GM13976 (cell line): ENCODE measurements at regions not wholly inside any gene's neighbourhood (a gene's known extent, or its start where the extent isn't known, plus 50 kb on each side); places are given as distances from the start of the nearest gene placed in this dataset.

ENCODE experiments used
- DNase-seq: peaks from one replicate; pipeline ENCODE4 v3.0.0; 2012; ENCODE audit warnings: low spot score
- in situ Hi-C: fragments of 300-500 bp; cut with MboI; formaldehyde crosslinking; loops from one replicate; pipeline ENCODE4 v1.12.0; 2022; ENCODE audit warnings: low sequenced_read_pairs, mixed read lengths, inconsistent platforms; ENCODE audit not compliant: unreplicated experiment
- TF ChIP-seq, protein P1 (sequence below): IDR thresholded peaks from 2 replicates; pipeline ENCODE4 v1.5.1; 2012; ENCODE audit warnings: borderline replicate concordance, mild to moderate bottlenecking; ENCODE audit not compliant: insufficient read depth; ENCODE audit errors: extremely low read depth, missing control alignments, control extremely low read depth

DNA sequence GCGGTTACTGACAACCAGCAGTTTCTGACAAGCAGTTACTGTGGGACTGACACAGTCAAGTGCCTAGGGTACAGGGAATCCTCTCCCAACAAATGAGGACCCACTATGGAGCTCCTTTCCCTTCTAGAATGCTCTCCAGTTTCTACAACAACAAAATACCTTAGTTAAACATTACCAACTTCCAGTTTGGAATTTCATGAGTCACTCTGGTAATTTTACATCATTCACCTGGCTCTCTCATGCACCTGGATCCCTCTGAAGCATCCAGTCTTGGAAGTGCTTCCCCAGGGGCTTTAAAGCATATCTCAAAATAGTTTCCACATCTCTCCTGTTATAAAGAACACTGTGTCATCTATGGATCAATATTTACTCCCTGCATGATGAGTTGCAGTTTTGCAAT is 286.7 kb upstream of the SPTLC3 start:
- TF ChIP-seq, protein P1, sequence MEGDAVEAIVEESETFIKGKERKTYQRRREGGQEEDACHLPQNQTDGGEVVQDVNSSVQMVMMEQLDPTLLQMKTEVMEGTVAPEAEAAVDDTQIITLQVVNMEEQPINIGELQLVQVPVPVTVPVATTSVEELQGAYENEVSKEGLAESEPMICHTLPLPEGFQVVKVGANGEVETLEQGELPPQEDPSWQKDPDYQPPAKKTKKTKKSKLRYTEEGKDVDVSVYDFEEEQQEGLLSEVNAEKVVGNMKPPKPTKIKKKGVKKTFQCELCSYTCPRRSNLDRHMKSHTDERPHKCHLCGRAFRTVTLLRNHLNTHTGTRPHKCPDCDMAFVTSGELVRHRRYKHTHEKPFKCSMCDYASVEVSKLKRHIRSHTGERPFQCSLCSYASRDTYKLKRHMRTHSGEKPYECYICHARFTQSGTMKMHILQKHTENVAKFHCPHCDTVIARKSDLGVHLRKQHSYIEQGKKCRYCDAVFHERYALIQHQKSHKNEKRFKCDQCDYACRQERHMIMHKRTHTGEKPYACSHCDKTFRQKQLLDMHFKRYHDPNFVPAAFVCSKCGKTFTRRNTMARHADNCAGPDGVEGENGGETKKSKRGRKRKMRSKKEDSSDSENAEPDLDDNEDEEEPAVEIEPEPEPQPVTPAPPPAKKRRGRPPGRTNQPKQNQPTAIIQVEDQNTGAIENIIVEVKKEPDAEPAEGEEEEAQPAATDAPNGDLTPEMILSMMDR, result no peak
- no peak for DNase-seq
- in situ Hi-C loops, result no loop called here

GRCh38 chr20:12723811-12724210 is 285.0 kb upstream of the SPTLC3 start:
- no peak for DNase-seq
- in situ Hi-C loops, result no loop called here
- TF ChIP-seq, protein P1, result no peak

DNA sequence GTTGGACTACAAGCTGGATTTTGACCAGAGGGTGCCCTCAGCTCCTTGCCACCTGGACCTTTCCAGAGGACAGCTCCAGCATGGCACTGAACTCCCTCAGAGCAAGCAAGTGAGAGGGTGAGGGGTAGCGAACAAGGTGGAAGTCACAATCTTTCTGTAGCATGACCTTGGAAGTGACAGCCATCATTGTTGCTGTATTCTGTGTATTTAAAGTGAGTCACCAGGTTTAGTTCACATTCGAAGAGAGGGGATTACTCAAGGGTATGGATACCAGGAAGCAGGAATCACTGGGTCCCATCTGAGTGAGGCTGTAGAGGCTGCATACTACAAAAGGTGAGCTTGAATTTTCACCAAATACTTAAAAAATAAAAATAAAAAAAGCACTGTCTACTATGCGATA is 280.0 kb upstream of the SPTLC3 start:
- in situ Hi-C loops, result no loop called here
- TF ChIP-seq, protein P1, result no peak
- DNase-seq, result no peak

DNA sequence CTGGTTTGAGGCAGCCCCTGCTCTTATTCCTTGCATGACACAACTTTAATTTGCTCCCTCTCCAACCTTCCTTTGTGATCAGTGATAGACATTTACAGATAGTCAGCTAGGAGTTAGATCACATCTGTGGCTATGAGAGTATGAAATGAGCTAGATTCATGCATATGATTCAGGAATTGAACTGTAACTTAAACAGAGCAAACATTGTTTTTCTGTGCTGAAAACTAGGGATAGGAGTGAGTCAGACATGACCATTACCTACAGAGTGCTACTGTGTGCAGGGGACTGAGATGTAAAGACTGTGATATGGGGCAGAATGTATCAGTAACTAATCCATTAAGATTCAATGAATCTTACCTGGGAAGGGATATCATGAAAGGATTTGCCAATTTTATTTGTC is 279.4 kb upstream of the SPTLC3 start:
- TF ChIP-seq, protein P1, result no peak
- no peak for DNase-seq
- in situ Hi-C loops, result no loop called here

- in situ Hi-C loops, result no loop called here
- TF ChIP-seq, protein P1, result no peak
Observed at GRCh38 chr20:12733811-12734210, 275.0 kb upstream of the SPTLC3 start.

GRCh38 chr20:12737497-12737896 is 271.3 kb upstream of the SPTLC3 start:
- TF ChIP-seq, protein P1, result no peak
- in situ Hi-C loops, result no loop called here

More at GRCh38 chr20:12733811-12734210, 275.0 kb upstream of the SPTLC3 start:
- DNase-seq, result no peak

GRCh38 chr20:12737900-12738299 is 270.9 kb upstream of the SPTLC3 start:
- DNase-seq, result no peak
- in situ Hi-C loops, result no loop called here

More at GRCh38 chr20:12737497-12737896, 271.3 kb upstream of the SPTLC3 start:
- no peak for DNase-seq

More at GRCh38 chr20:12737900-12738299, 270.9 kb upstream of the SPTLC3 start:
- TF ChIP-seq, protein P1, result no peak
